OCI-LY7 (cell line): ENCODE measurements at regions not wholly inside any gene's neighbourhood (a gene's known extent, or its start where the extent isn't known, plus 50 kb on each side); places are given as distances from the start of the nearest gene placed in this dataset.

ENCODE experiments used
- EZH2phosphoT487 ChIP-seq: fragments of 200-600 bp; sonication (generic); IDR thresholded peaks from 2 replicates; pipeline ENCODE4 v1.6.1; 2018; ENCODE audit warnings: low read depth, borderline replicate concordance, mild to moderate bottlenecking, mixed run types, antibody characterized with exemption, low read length, moderate library complexity, mixed read lengths
- TF ChIP-seq, protein P1 (sequence below): fragments of 200-600 bp; sonication (generic); conservative IDR thresholded peaks from 2 replicates; pipeline ENCODE4 v1.5.1; 2014; ENCODE audit warnings: mild to moderate bottlenecking, antibody characterized with exemption, low read length, moderate library complexity, mixed read lengths

DNA sequence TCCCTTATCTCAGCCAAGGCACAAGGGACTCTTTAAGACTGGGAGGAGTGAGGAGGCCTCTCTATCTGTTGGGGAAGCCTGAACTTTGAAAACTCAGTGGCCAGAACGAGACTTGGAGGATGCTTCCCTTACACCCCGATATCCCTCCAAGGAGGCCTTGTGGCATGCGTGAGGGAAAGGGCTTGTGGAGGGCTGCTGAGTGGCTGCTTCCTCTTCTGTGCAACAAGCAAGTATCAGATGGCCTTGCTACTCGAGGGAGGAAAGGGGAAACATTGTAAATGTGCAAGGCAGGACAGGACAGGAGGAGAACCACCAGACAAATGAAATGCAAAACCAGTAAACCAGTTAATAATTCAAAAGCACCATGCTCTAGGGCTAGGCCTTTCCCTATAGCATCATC is 306.5 kb upstream of the MAP3K7 start:
- TF ChIP-seq, protein P1, sequence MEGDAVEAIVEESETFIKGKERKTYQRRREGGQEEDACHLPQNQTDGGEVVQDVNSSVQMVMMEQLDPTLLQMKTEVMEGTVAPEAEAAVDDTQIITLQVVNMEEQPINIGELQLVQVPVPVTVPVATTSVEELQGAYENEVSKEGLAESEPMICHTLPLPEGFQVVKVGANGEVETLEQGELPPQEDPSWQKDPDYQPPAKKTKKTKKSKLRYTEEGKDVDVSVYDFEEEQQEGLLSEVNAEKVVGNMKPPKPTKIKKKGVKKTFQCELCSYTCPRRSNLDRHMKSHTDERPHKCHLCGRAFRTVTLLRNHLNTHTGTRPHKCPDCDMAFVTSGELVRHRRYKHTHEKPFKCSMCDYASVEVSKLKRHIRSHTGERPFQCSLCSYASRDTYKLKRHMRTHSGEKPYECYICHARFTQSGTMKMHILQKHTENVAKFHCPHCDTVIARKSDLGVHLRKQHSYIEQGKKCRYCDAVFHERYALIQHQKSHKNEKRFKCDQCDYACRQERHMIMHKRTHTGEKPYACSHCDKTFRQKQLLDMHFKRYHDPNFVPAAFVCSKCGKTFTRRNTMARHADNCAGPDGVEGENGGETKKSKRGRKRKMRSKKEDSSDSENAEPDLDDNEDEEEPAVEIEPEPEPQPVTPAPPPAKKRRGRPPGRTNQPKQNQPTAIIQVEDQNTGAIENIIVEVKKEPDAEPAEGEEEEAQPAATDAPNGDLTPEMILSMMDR: no peak
- TF ChIP-seq EZH2phosphoT487: no peak
